WTC11 (cell line): ENCODE measurements at regions not wholly inside any gene's neighbourhood (a gene's known extent, or its start where the extent isn't known, plus 50 kb on each side); places are given as distances from the start of the nearest gene placed in this dataset.

Source experiments
- ATAC-seq: fragments of 200-7000 bp; cut with Tn5 transposase; 2 replicates; pipeline ENCODE4 v1.10.0; 2021; ENCODE audit warnings: mild to moderate bottlenecking, moderate library complexity
- CTCF ChIA-PET: fragments of 300-600 bp; sonication (Branson Sonifier 250); formaldehyde crosslinking; loops from one replicate; lab custom pipeline; 2021; ENCODE audit warnings: antibody characterized with exemption; lab: Charles Lee
- POLR2A ChIA-PET: fragments of 350-600 bp; sonication (Branson Sonifier 250); formaldehyde crosslinking; loops from one replicate; lab custom pipeline; 2021; ENCODE audit warnings: antibody characterized with exemption; lab: Charles Lee
- DNase-seq: peaks from one replicate; pipeline ENCODE4 v3.0.0; 2021; ENCODE audit warnings: low spot score
- H3K27ac Mint-ChIP-seq: 2 replicates; pipeline ENCODE4 v1.8.0; 2021; ENCODE audit warnings: mixed read lengths
- H3K27me3 Mint-ChIP-seq: 2 replicates; pipeline ENCODE4 v1.8.0; 2021; ENCODE audit warnings: low read depth, mild to moderate bottlenecking, moderate library complexity, mixed read lengths
- H3K36me3 Mint-ChIP-seq: 2 replicates; pipeline ENCODE4 v1.8.0; 2021; ENCODE audit warnings: mixed read lengths
- H3K4me1 Mint-ChIP-seq: 2 replicates; pipeline ENCODE4 v1.8.0; 2022; ENCODE audit warnings: mixed read lengths
- H3K4me3 Mint-ChIP-seq: 2 replicates; pipeline ENCODE4 v1.8.0; 2021; ENCODE audit warnings: mild to moderate bottlenecking, moderate library complexity, mixed read lengths
- H3K9me3 Mint-ChIP-seq: 2 replicates; pipeline ENCODE4 v1.8.0; 2021; ENCODE audit warnings: mixed read lengths
- ATF1 ChIP-seq: sonication (generic); formaldehyde crosslinking; IDR thresholded peaks from 2 replicates; pipeline ENCODE4 v1.8.1; 2023; ENCODE audit warnings: mild to moderate bottlenecking, moderate library complexity, missing genetic modification reagents
- CDX4 ChIP-seq: fragments of 250-450 bp; sonication (Bioruptor Pico); IDR thresholded peaks from 2 replicates; pipeline ENCODE4 v1.9.0; 2021; ENCODE audit warnings: moderate library complexity, mild to moderate bottlenecking, inconsistent platforms, borderline replicate concordance
- ELF4 ChIP-seq: sonication (generic); formaldehyde crosslinking; IDR thresholded peaks from 2 replicates; pipeline ENCODE4 v1.8.1; 2022; ENCODE audit warnings: low read depth, mild to moderate bottlenecking, moderate library complexity, missing genetic modification reagents
- GABPB1 ChIP-seq: sonication (generic); formaldehyde crosslinking; IDR thresholded peaks from 2 replicates; pipeline ENCODE4 v1.8.1; 2023; ENCODE audit warnings: mild to moderate bottlenecking, missing genetic modification reagents
- GTF2I ChIP-seq: fragments of 250-450 bp; sonication (Bioruptor Pico); conservative IDR thresholded peaks from 2 replicates; pipeline ENCODE4 v1.4.0; 2021; ENCODE audit warnings: mild to moderate bottlenecking
- MYBL2 ChIP-seq: sonication (generic); formaldehyde crosslinking; IDR thresholded peaks from 2 replicates; pipeline ENCODE4 v1.8.1; 2023; ENCODE audit warnings: mild to moderate bottlenecking, moderate library complexity, missing genetic modification reagents
- OVOL2 ChIP-seq: fragments of 250-450 bp; sonication (Bioruptor Pico); IDR thresholded peaks from 2 replicates; pipeline ENCODE4 v1.9.0; 2021; ENCODE audit warnings: mild to moderate bottlenecking, borderline replicate concordance
- PREB ChIP-seq: sonication (generic); formaldehyde crosslinking; IDR thresholded peaks from 2 replicates; pipeline ENCODE4 v1.8.1; 2022; ENCODE audit warnings: mild to moderate bottlenecking, missing genetic modification reagents, moderate library complexity, borderline replicate concordance
- TEAD1 ChIP-seq: sonication (generic); formaldehyde crosslinking; IDR thresholded peaks from 2 replicates; pipeline ENCODE4 v1.8.0; 2022; ENCODE audit warnings: mild to moderate bottlenecking, missing genetic modification reagents
- USF2 ChIP-seq: sonication (generic); formaldehyde crosslinking; IDR thresholded peaks from 2 replicates; pipeline ENCODE4 v1.8.1; 2023; ENCODE audit warnings: mild to moderate bottlenecking, missing genetic modification reagents, moderate library complexity
- ZBTB43 ChIP-seq: sonication (generic); formaldehyde crosslinking; IDR thresholded peaks from 2 replicates; pipeline ENCODE4 v1.8.1; 2023; ENCODE audit warnings: mild to moderate bottlenecking, missing genetic modification reagents
- ZNF219 ChIP-seq: sonication (generic); formaldehyde crosslinking; IDR thresholded peaks from 2 replicates; pipeline ENCODE4 v1.8.0; 2023; ENCODE audit warnings: missing genetic modification reagents, mild to moderate bottlenecking, borderline replicate concordance
- ZSCAN18 ChIP-seq: fragments of 250-450 bp; sonication (Bioruptor Pico); IDR thresholded peaks from 2 replicates; pipeline ENCODE4 v2.1.2; 2022; ENCODE audit warnings: mild to moderate bottlenecking, moderate library complexity
- TF ChIP-seq, protein P1 (sequence below): sonication (generic); formaldehyde crosslinking; IDR thresholded peaks from 2 replicates; pipeline ENCODE4 v1.8.0; 2022; ENCODE audit warnings: missing genetic modification reagents

DNA sequence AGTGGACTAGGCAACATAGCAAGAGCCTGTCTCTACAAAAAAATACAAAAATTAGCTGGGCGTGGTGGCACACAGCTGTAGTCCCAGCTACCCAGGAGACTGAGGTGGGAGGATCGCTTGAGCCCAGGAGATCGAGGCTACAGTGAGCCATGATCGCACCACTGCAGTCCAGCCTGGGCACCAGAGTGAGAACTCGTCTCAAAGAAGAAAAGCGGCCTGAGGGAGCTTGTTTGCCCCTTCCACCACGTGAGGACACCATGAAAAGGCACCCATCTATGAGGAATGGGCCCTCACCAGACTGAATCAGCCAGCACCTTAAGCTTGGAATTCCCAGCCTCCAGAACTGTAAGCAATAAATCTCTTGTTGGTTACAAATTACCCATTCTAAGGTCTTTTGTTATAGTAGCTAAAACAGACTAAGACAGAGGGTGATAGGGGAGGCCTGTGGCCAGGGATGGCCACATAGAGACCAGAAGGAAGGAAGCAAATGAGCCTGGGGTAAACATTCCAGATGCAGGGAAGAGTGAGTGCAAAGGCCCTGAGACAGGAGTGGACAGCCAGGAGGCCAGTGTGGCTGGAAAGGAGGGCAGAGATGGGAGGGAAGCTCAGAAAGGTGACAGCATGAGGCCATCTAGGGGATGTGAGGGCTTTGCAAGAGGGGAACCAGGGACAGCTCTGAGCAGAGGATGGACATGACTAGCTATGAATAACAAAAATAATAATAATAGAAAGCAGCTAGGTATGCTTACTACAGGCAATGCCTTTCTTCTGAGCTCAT is 120.1 kb downstream of the MATN1 start:
- Mint-ChIP-seq H3K4me3 (no peak overlapping the region), H3K27ac (no peak overlapping the region), H3K4me1 (0 out of 2 replicates have a peak, but pooled peaks cover 2% of the 10 kb centered on the region), H3K27me3 (0 out of 2 replicates have a peak, but pooled peaks cover 3% of the 10 kb centered on the region), H3K36me3 (no peaks in the 10 kb centered on the region), H3K9me3 (peaks cover 16% of the 10 kb centered on the region)
- no peak for DNase-seq
- TF ChIP-seq GTF2I (CRISPR knock-in tag) (no peak), USF2 (CRISPR knock-in tag) (no peak)
- ATAC-seq, result no peak
- ChIA-PET CTCF (interaction anchor here (1.2 kb wide), 1 partner anchor 223 kb away, joined by 3 read pairs; no protein-coding TSS in a partner anchor), POLR2A (no interaction called here)

DNA sequence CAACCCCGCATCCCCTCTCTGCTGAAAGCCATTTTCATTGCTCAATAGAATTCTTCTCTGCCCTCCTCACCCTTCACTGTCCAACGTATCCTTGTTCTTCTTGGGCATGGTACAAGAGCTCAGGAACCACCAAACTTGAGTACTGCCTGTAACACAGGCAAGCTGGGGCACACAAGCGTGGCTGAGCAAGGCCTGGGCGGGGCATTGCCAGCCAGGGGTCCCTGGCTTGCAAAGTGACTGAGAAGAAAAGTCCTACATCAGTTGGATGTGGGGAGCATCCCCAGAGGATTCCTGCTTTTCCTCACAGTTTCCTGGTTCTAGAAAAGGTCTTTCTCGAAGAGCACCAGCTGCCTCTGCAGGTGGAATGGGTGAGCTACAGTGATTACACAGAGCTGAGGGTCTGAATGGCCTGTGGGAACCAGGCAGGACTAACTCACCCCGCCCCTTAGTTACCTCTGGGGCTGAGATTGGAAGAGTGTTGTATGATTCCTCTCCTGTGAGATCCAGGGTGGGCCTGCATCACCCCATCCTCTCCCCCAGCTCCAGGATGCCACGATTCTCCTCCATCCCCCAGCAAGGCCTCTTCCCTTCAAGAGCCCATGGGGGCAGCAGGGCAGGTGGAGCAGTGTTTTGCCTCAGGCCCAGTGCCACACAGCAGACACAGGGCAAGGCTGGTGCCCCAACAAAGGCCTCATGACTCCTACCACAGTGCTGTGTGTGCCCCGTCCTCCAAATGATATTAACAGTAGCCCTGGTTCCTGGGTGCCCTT is 121.9 kb downstream of the MATN1 start:
- Mint-ChIP-seq H3K27me3 (peaks cover 3% of the 10 kb centered on the region; the same call in 1 of the 2 replicates), H3K27ac (no peak overlapping the region), H3K4me1 (0 out of 2 replicates have a peak, but pooled peaks cover 2% of the 10 kb centered on the region), H3K4me3 (no peak overlapping the region), H3K36me3 (no peaks in the 10 kb centered on the region), H3K9me3 (peaks cover 16% of the 10 kb centered on the region)
- DNase-seq, result no peak
- TF ChIP-seq, protein P1, sequence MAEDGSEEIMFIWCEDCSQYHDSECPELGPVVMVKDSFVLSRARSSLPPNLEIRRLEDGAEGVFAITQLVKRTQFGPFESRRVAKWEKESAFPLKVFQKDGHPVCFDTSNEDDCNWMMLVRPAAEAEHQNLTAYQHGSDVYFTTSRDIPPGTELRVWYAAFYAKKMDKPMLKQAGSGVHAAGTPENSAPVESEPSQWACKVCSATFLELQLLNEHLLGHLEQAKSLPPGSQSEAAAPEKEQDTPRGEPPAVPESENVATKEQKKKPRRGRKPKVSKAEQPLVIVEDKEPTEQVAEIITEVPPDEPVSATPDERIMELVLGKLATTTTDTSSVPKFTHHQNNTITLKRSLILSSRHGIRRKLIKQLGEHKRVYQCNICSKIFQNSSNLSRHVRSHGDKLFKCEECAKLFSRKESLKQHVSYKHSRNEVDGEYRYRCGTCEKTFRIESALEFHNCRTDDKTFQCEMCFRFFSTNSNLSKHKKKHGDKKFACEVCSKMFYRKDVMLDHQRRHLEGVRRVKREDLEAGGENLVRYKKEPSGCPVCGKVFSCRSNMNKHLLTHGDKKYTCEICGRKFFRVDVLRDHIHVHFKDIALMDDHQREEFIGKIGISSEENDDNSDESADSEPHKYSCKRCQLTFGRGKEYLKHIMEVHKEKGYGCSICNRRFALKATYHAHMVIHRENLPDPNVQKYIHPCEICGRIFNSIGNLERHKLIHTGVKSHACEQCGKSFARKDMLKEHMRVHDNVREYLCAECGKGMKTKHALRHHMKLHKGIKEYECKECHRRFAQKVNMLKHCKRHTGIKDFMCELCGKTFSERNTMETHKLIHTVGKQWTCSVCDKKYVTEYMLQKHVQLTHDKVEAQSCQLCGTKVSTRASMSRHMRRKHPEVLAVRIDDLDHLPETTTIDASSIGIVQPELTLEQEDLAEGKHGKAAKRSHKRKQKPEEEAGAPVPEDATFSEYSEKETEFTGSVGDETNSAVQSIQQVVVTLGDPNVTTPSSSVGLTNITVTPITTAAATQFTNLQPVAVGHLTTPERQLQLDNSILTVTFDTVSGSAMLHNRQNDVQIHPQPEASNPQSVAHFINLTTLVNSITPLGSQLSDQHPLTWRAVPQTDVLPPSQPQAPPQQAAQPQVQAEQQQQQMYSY (CRISPR knock-in tag), result no peak
- TF ChIP-seq ELF4 (CRISPR knock-in tag) (no peak), MYBL2 (CRISPR knock-in tag) (no peak), TEAD1 (CRISPR knock-in tag) (no peak), ZBTB43 (CRISPR knock-in tag) (no peak), CDX4 (CRISPR knock-in tag) (no peak)
- CTCF ChIA-PET, result interaction anchor here (0.6 to 2.3 kb wide), 2 partner anchors 192 to 221 kb away, joined by 3 to 7 read pairs; no protein-coding TSS in a partner anchor
- ATAC-seq, result peak; percentile 55
- POLR2A ChIA-PET, result no interaction called here

DNA sequence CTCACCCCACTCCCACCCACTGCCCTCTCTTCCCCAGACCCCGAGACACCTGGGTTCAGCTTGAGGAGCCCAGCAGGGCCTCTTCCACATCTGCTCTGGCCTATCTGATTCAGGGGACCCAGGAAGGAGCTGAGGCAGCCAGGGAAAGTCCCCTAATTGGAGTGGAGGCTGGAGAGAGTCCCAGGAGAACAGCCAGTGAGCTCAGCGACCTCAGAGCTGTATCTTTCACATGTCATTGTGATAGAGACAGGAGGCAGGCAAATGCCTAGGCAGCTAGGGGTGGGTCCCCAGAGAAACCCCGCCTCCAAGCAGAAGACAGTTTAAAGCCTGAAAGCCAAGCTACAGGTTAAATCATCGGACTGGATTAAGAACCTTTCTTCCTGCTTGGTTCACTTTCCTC is 122.7 kb downstream of the MATN1 start:
- 0 out of 2 replicates have a peak, but pooled peaks cover 2% of the 10 kb centered on the region for H3K4me1 Mint-ChIP-seq
- ATAC-seq, result no peak
- no peak for TF ChIP-seq OVOL2 (CRISPR knock-in tag)
- TF ChIP-seq ATF1 (CRISPR knock-in tag), result no peak
- no peak for TF ChIP-seq ZNF219
- TF ChIP-seq, protein P1 (CRISPR knock-in tag), result no peak
- no peak for TF ChIP-seq GABPB1 (CRISPR knock-in tag)
- TF ChIP-seq PREB (CRISPR knock-in tag), result no peak
- TF ChIP-seq ZSCAN18, result no peak

More for the DNA sequence above, 122.7 kb downstream of the MATN1 start:
- Mint-ChIP-seq H3K27ac (no peak overlapping the region), H3K4me3 (no peak overlapping the region), H3K27me3 (peaks cover 3% of the 10 kb centered on the region; the same call in 1 of the 2 replicates), H3K36me3 (no peaks in the 10 kb centered on the region), H3K9me3 (peaks cover 16% of the 10 kb centered on the region)
- CTCF ChIA-PET, result interaction anchor here (2.3 kb wide), 1 partner anchor 192 kb away, joined by 7 read pairs; no protein-coding TSS in a partner anchor
- POLR2A ChIA-PET, result no interaction called here
- no peak for DNase-seq
